ENCODE measurements at regions not wholly inside any gene's neighbourhood (a gene's known extent, or its start where the extent isn't known, plus 50 kb on each side); places are given as distances from the start of the nearest gene placed in this dataset.

DNA sequence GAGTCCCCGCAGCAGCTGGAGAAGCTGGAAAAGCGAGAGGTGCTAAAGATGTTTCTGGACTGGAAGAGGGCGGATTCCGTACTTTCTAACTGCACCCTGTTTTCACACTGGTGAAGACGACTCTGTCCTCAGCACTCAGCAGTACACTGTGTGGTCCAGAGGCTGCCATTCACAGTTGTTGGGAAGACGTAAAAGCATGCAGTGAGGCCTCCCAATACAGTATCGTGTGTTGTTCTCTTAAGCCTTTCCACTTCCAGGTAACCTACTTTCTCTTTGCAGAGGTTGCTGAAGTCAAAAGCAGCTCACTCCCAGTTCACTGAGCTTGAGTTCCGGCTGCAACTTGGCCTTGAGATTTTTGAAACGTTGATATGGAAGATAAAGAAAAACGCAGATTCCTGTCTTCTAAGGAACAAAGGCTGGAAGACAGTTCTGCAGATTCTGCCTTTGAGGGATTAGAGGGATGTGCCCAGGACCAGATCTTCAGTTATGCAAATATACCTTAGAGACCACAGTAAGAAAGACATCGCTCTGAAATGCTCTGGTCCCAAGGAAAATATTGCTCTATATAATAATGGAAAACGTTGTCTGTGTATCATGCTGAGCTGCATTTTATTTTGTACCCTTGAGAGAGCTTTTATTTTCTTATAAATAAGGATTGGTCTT lies 540.9 kb downstream of the TRIML1 start:
- TF ChIP-seq, protein P1, sequence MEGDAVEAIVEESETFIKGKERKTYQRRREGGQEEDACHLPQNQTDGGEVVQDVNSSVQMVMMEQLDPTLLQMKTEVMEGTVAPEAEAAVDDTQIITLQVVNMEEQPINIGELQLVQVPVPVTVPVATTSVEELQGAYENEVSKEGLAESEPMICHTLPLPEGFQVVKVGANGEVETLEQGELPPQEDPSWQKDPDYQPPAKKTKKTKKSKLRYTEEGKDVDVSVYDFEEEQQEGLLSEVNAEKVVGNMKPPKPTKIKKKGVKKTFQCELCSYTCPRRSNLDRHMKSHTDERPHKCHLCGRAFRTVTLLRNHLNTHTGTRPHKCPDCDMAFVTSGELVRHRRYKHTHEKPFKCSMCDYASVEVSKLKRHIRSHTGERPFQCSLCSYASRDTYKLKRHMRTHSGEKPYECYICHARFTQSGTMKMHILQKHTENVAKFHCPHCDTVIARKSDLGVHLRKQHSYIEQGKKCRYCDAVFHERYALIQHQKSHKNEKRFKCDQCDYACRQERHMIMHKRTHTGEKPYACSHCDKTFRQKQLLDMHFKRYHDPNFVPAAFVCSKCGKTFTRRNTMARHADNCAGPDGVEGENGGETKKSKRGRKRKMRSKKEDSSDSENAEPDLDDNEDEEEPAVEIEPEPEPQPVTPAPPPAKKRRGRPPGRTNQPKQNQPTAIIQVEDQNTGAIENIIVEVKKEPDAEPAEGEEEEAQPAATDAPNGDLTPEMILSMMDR (IDR thresholded peaks at IDR 0.05; ENCODE audit: borderline replicate concordance, control extremely low read depth, extremely low read depth, insufficient read depth, missing control alignments): no peak
- in situ Hi-C loops (cut with MboI; ENCODE audit: low sequenced_read_pairs, unreplicated experiment): no loop called here
- DNase-seq (ENCODE audit: low spot score): no peak

DNA sequence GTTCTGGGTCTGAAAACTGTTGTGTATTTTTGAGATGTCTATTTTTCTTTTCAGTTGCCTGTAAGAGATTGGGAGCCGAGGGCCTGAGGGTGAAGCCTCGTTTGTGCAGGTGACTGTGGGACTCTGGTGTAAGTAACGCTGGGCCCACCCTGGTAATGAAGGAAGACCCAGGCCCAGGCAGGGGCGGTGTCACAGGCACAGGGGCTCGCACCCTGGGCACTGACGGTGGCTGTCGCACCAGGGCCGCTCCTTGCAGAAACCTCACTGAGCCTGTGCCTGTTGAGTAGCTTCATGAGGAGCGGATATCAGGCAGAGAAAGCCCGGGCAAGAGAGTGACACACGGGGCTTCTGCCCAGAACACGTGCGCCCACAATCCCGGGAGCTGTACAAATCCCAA lies 541.4 kb downstream of the TRIML1 start:
- in situ Hi-C loops (cut with MboI; ENCODE audit: low sequenced_read_pairs, unreplicated experiment): no loop called here
- TF ChIP-seq, protein P1 (IDR thresholded peaks at IDR 0.05; ENCODE audit: borderline replicate concordance, control extremely low read depth, extremely low read depth, insufficient read depth, missing control alignments): no peak
- DNase-seq (ENCODE audit: low spot score): no peak

DNA sequence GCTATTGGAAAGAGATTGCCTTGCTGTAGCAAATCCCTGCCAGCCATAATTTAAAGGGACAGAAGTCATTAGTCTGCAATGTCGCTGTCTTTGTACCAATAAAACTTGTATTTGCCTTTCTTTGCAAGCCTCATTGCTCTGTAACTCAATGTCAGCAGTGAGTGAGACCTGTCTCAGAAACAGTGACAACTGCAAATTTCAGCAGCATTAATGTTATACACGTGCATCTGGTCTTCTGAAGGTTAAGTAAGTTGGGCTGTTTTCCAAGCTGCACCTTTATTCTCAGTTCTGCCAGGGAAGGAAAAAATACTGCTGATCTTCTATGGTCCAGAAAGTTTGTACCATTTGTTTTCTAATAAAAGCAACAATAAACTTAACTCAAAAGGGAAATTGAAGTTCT lies 543.1 kb downstream of the TRIML1 start:
- TF ChIP-seq, protein P1 (IDR thresholded peaks at IDR 0.05; ENCODE audit: borderline replicate concordance, control extremely low read depth, extremely low read depth, insufficient read depth, missing control alignments): no peak
- in situ Hi-C loops (cut with MboI; ENCODE audit: low sequenced_read_pairs, unreplicated experiment): no loop called here
- DNase-seq (ENCODE audit: low spot score): no peak

DNA sequence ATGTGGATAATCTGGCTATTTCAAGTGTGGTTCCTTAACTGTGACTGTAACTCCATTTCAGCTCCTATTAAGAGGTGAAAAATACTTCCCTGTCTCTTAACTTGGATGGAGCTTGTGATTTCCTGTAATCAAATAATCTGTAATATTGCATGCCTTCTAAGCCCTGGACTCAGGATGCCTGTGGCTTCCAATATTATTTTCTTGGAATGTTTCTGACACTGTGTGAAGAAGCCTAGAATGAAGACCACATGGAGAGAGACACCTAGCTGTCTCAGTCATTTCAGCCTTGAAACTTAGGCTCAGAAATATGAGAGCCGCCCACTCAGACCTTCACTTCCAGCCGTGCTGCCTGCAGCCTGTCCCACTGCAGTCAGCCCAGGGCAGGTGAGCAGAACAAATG lies 544.3 kb downstream of the TRIML1 start:
- DNase-seq (ENCODE audit: low spot score): no peak
- in situ Hi-C loops (cut with MboI; ENCODE audit: low sequenced_read_pairs, unreplicated experiment): no loop called here
- TF ChIP-seq, protein P1 (IDR thresholded peaks at IDR 0.05; ENCODE audit: borderline replicate concordance, control extremely low read depth, extremely low read depth, insufficient read depth, missing control alignments): no peak

GRCh38 chr4:188688956-188689355 lies 549.7 kb downstream of the TRIML1 start:
- TF ChIP-seq, protein P1 (IDR thresholded peaks at IDR 0.05; ENCODE audit: borderline replicate concordance, control extremely low read depth, extremely low read depth, insufficient read depth, missing control alignments): no peak
- in situ Hi-C loops (cut with MboI; ENCODE audit: low sequenced_read_pairs, unreplicated experiment): no loop called here
- no peak for DNase-seq (ENCODE audit: low spot score)

DNA sequence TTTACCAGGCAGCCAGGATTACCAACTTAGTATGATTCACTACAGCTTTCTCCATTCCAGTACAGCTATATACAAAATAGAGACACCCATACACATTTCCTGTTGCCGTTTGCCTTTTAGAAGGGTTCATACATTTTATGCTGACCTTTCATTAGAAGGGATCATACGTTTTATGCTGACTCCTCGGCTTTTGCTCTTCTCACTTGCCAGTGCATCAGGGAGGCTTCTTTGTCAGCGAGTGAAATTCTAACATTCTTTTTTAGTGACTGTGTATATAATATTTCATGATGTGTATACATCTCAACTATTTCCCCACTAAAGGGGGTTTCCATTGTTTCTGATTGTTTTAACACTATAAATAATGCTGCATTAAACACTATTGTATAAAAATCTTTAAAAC lies 552.6 kb downstream of the TRIML1 start:
- TF ChIP-seq, protein P1 (IDR thresholded peaks at IDR 0.05; ENCODE audit: borderline replicate concordance, control extremely low read depth, extremely low read depth, insufficient read depth, missing control alignments): no peak
- in situ Hi-C loops (cut with MboI; ENCODE audit: low sequenced_read_pairs, unreplicated experiment): no loop called here
- DNase-seq (ENCODE audit: low spot score): no peak
